HFF-Myc (cell line): ENCODE measurements at regions not wholly inside any gene's neighbourhood (a gene's known extent, or its start where the extent isn't known, plus 50 kb on each side); places are given as distances from the start of the nearest gene placed in this dataset.

Source experiments
- DNase-seq: peaks from one replicate; pipeline ENCODE4 v3.0.0-alpha.2; 2011; ENCODE audit warnings: low read depth; ENCODE audit errors: extremely low read depth
- H3K4me3 ChIP-seq: replicated peaks from 2 replicates; pipeline ENCODE4 v1.5.1; 2011; ENCODE audit warnings: low read depth, mild to moderate bottlenecking, control low read depth, low read length
- CTCF ChIP-seq: IDR thresholded peaks from 2 replicates; pipeline ENCODE4 v1.5.1; 2012; ENCODE audit warnings: mild to moderate bottlenecking, low read depth, low read length, control low read depth; ENCODE audit errors: missing control alignments

DNA sequence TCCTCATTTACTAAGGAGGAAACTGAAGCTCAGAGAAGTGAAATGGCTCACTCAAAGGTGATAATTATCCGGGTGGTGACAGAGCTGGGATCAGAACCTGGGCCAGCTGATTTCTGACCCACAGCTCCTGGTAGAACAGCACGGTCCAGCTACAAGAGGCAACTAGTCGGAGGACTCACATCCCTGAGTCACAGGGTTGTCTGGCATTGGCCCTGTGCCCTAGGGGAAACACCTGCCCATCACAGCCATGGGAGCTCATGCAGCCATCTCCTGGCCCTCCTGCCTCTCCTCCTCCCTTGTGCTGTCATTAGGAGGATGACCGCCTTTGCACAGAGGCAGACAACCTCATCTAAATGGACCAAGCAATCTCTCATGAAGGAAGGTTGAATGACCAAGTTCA is 115.2 kb upstream of the TSPAN5 start:
- TF ChIP-seq CTCF, result no peak
- no peak overlapping the region for H3K4me3 ChIP-seq
- no peak for DNase-seq

DNA sequence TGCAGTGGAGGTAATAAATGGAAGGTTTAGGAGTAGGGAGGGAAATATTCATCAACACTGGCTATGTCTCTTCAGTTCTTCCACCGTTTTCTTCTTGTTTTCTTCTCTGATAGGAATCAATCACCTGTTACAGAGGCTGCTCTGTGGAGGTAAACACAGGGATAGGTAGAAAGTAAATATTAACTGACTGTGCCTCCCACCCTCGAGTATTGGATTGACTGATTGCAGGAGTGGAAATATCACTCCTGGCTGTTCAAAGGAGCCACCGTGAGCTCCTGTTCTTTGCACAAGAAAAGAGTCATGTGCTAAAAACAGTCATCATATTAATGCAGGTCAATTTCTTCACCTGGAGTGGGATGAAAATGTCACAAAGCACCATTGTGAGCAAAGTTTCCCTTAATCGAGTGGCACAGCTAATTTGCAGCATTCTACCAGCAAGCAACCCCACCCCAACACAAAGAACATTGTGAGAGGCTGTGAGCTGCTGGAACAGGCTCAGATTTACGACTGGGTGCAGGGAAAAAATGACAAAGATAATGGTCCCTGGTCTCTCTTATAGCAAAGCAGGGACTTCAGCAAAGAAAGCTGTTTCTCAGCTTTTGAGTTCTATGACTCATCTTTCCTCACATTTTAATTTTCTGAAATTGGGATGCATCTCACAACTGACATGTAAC is 113.7 kb upstream of the TSPAN5 start:
- no peak for TF ChIP-seq CTCF
- no peak for DNase-seq
- no peak overlapping the region for H3K4me3 ChIP-seq

GRCh38 chr4:98765771-98766170 is 107.4 kb upstream of the TSPAN5 start:
- H3K4me3 ChIP-seq, result no peak overlapping the region
- no peak for TF ChIP-seq CTCF
- DNase-seq, result no peak

DNA sequence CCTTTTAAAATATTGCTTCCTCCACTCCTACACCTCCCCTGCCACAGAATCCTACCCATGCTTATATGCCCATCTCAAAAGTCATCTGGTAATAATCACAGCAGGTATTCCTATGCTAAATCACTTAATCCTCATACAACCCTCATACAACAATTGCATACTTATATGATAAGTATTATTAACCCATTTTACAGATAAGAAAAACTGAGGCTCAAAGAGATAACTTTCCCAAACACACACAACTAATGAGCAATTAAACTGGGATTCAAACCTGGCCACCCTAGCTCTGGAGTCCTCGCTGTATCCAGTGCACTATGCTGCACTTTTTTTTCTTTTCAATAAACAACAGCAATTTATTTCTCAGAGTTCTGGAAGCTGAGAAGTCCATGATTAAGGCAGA is 99.8 kb upstream of the TSPAN5 start:
- DNase-seq, result no peak
- no peak for TF ChIP-seq CTCF

GRCh38 chr4:98754736-98755135 is 96.3 kb upstream of the TSPAN5 start:
- no peak overlapping the region for H3K4me3 ChIP-seq
- no peak for DNase-seq
- TF ChIP-seq CTCF, result no peak

More for the DNA sequence above, 99.8 kb upstream of the TSPAN5 start:
- H3K4me3 ChIP-seq, result no peak overlapping the region

- no peak for TF ChIP-seq CTCF
- DNase-seq, result no peak
- no peak overlapping the region for H3K4me3 ChIP-seq
Observed at GRCh38 chr4:98749206-98749605, 90.8 kb upstream of the TSPAN5 start.

DNA sequence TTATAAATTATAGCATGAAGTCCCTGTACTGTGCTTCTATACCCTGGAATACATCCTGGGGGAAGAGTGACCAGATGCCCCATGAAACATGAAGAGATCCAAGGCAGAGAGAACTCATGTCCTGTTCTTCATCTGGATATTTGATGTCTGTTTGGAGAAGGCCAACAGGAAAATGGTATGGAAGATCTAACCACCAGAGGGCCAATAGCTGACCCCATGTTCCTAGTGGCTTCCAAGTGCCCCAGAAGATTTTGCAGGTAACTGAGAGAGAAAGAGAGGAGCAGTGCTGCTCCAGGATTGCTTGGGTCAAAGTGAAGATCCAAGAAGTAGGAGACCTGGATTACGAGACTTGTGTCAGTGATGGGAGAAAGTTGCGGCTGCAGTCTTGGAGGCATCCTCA is 90.2 kb upstream of the TSPAN5 start:
- TF ChIP-seq CTCF, result no peak
- H3K4me3 ChIP-seq, result no peak overlapping the region
- DNase-seq, result no peak
